ENCODE measurements at regions not wholly inside any gene's neighbourhood (a gene's known extent, or its start where the extent isn't known, plus 50 kb on each side); places are given as distances from the start of the nearest gene placed in this dataset.

DNA sequence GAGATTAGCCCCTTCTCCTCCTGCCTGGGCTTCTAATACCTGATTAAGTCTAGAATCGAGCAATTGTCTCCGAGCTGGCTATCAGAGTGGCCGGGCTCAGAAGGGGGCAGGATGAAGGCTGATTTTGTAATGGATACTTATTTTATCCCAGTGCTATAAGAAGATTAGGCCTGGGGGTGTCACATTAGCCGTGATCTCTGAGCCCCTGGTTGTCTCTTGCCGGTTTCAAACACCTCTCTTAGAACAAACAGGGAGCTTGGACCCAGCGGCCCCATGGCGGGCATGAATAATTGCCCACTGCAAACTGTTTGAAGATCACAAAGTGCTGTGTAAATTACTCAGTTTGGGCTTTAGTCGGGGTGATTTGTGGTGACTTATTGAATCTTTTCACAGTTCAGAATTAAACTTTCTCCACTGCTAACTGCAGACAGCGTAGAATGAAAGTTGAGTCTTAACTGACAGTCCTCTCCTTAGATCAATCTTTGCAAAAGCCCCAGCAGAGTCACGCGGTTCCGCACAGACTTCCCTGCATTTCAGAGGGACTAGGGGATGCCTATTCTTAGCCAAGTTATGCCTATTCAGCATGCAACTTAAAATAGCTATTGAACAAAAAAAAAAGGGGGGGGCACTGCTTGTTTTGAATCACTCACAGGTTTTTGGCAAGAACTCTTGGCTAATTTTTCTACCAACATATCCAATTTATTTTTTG is 200.6 kb upstream of the IRX1 start:
- TF ChIP-seq, protein P1, sequence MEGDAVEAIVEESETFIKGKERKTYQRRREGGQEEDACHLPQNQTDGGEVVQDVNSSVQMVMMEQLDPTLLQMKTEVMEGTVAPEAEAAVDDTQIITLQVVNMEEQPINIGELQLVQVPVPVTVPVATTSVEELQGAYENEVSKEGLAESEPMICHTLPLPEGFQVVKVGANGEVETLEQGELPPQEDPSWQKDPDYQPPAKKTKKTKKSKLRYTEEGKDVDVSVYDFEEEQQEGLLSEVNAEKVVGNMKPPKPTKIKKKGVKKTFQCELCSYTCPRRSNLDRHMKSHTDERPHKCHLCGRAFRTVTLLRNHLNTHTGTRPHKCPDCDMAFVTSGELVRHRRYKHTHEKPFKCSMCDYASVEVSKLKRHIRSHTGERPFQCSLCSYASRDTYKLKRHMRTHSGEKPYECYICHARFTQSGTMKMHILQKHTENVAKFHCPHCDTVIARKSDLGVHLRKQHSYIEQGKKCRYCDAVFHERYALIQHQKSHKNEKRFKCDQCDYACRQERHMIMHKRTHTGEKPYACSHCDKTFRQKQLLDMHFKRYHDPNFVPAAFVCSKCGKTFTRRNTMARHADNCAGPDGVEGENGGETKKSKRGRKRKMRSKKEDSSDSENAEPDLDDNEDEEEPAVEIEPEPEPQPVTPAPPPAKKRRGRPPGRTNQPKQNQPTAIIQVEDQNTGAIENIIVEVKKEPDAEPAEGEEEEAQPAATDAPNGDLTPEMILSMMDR (IDR thresholded peaks at IDR 0.05): no peak
- TF ChIP-seq, protein P2, sequence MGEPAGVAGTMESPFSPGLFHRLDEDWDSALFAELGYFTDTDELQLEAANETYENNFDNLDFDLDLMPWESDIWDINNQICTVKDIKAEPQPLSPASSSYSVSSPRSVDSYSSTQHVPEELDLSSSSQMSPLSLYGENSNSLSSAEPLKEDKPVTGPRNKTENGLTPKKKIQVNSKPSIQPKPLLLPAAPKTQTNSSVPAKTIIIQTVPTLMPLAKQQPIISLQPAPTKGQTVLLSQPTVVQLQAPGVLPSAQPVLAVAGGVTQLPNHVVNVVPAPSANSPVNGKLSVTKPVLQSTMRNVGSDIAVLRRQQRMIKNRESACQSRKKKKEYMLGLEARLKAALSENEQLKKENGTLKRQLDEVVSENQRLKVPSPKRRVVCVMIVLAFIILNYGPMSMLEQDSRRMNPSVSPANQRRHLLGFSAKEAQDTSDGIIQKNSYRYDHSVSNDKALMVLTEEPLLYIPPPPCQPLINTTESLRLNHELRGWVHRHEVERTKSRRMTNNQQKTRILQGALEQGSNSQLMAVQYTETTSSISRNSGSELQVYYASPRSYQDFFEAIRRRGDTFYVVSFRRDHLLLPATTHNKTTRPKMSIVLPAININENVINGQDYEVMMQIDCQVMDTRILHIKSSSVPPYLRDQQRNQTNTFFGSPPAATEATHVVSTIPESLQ (CRISPR knock-in tag; IDR thresholded peaks at IDR 0.05): no peak
- TF ChIP-seq, protein P3, sequence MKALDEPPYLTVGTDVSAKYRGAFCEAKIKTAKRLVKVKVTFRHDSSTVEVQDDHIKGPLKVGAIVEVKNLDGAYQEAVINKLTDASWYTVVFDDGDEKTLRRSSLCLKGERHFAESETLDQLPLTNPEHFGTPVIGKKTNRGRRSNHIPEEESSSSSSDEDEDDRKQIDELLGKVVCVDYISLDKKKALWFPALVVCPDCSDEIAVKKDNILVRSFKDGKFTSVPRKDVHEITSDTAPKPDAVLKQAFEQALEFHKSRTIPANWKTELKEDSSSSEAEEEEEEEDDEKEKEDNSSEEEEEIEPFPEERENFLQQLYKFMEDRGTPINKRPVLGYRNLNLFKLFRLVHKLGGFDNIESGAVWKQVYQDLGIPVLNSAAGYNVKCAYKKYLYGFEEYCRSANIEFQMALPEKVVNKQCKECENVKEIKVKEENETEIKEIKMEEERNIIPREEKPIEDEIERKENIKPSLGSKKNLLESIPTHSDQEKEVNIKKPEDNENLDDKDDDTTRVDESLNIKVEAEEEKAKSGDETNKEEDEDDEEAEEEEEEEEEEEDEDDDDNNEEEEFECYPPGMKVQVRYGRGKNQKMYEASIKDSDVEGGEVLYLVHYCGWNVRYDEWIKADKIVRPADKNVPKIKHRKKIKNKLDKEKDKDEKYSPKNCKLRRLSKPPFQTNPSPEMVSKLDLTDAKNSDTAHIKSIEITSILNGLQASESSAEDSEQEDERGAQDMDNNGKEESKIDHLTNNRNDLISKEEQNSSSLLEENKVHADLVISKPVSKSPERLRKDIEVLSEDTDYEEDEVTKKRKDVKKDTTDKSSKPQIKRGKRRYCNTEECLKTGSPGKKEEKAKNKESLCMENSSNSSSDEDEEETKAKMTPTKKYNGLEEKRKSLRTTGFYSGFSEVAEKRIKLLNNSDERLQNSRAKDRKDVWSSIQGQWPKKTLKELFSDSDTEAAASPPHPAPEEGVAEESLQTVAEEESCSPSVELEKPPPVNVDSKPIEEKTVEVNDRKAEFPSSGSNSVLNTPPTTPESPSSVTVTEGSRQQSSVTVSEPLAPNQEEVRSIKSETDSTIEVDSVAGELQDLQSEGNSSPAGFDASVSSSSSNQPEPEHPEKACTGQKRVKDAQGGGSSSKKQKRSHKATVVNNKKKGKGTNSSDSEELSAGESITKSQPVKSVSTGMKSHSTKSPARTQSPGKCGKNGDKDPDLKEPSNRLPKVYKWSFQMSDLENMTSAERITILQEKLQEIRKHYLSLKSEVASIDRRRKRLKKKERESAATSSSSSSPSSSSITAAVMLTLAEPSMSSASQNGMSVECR (CRISPR knock-in tag; IDR thresholded peaks at IDR 0.05; ENCODE audit: borderline replicate concordance): no peak
- TF ChIP-seq, protein P4, sequence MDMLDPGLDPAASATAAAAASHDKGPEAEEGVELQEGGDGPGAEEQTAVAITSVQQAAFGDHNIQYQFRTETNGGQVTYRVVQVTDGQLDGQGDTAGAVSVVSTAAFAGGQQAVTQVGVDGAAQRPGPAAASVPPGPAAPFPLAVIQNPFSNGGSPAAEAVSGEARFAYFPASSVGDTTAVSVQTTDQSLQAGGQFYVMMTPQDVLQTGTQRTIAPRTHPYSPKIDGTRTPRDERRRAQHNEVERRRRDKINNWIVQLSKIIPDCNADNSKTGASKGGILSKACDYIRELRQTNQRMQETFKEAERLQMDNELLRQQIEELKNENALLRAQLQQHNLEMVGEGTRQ (CRISPR knock-in tag; IDR thresholded peaks at IDR 0.05): no peak
- TF ChIP-seq, protein P5, sequence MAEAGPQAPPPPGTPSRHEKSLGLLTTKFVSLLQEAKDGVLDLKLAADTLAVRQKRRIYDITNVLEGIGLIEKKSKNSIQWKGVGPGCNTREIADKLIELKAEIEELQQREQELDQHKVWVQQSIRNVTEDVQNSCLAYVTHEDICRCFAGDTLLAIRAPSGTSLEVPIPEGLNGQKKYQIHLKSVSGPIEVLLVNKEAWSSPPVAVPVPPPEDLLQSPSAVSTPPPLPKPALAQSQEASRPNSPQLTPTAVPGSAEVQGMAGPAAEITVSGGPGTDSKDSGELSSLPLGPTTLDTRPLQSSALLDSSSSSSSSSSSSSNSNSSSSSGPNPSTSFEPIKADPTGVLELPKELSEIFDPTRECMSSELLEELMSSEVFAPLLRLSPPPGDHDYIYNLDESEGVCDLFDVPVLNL (CRISPR knock-in tag; IDR thresholded peaks at IDR 0.05; ENCODE audit: borderline replicate concordance, low read depth): no peak
- TF ChIP-seq, protein P6, sequence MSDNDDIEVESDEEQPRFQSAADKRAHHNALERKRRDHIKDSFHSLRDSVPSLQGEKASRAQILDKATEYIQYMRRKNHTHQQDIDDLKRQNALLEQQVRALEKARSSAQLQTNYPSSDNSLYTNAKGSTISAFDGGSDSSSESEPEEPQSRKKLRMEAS (CRISPR knock-in tag; IDR thresholded peaks at IDR 0.05): no peak
- TF ChIP-seq, protein P7, sequence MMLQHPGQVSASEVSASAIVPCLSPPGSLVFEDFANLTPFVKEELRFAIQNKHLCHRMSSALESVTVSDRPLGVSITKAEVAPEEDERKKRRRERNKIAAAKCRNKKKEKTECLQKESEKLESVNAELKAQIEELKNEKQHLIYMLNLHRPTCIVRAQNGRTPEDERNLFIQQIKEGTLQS (CRISPR knock-in tag; conservative IDR thresholded peaks at IDR 0.05): no peak
- TF ChIP-seq, protein P8, sequence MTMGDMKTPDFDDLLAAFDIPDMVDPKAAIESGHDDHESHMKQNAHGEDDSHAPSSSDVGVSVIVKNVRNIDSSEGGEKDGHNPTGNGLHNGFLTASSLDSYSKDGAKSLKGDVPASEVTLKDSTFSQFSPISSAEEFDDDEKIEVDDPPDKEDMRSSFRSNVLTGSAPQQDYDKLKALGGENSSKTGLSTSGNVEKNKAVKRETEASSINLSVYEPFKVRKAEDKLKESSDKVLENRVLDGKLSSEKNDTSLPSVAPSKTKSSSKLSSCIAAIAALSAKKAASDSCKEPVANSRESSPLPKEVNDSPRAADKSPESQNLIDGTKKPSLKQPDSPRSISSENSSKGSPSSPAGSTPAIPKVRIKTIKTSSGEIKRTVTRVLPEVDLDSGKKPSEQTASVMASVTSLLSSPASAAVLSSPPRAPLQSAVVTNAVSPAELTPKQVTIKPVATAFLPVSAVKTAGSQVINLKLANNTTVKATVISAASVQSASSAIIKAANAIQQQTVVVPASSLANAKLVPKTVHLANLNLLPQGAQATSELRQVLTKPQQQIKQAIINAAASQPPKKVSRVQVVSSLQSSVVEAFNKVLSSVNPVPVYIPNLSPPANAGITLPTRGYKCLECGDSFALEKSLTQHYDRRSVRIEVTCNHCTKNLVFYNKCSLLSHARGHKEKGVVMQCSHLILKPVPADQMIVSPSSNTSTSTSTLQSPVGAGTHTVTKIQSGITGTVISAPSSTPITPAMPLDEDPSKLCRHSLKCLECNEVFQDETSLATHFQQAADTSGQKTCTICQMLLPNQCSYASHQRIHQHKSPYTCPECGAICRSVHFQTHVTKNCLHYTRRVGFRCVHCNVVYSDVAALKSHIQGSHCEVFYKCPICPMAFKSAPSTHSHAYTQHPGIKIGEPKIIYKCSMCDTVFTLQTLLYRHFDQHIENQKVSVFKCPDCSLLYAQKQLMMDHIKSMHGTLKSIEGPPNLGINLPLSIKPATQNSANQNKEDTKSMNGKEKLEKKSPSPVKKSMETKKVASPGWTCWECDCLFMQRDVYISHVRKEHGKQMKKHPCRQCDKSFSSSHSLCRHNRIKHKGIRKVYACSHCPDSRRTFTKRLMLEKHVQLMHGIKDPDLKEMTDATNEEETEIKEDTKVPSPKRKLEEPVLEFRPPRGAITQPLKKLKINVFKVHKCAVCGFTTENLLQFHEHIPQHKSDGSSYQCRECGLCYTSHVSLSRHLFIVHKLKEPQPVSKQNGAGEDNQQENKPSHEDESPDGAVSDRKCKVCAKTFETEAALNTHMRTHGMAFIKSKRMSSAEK (CRISPR knock-in tag; IDR thresholded peaks at IDR 0.05; ENCODE audit: borderline replicate concordance): no peak
- no peak for TF ChIP-seq SMAD3 (CRISPR knock-in tag; IDR thresholded peaks at IDR 0.05; ENCODE audit: borderline replicate concordance)
- TF ChIP-seq, protein P9, sequence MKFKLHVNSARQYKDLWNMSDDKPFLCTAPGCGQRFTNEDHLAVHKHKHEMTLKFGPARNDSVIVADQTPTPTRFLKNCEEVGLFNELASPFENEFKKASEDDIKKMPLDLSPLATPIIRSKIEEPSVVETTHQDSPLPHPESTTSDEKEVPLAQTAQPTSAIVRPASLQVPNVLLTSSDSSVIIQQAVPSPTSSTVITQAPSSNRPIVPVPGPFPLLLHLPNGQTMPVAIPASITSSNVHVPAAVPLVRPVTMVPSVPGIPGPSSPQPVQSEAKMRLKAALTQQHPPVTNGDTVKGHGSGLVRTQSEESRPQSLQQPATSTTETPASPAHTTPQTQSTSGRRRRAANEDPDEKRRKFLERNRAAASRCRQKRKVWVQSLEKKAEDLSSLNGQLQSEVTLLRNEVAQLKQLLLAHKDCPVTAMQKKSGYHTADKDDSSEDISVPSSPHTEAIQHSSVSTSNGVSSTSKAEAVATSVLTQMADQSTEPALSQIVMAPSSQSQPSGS (CRISPR knock-in tag; IDR thresholded peaks at IDR 0.05; ENCODE audit: borderline replicate concordance, low read depth): no peak
- TF ChIP-seq SMAD4 (CRISPR knock-in tag; IDR thresholded peaks at IDR 0.05): no peak
- TF ChIP-seq, protein P10, sequence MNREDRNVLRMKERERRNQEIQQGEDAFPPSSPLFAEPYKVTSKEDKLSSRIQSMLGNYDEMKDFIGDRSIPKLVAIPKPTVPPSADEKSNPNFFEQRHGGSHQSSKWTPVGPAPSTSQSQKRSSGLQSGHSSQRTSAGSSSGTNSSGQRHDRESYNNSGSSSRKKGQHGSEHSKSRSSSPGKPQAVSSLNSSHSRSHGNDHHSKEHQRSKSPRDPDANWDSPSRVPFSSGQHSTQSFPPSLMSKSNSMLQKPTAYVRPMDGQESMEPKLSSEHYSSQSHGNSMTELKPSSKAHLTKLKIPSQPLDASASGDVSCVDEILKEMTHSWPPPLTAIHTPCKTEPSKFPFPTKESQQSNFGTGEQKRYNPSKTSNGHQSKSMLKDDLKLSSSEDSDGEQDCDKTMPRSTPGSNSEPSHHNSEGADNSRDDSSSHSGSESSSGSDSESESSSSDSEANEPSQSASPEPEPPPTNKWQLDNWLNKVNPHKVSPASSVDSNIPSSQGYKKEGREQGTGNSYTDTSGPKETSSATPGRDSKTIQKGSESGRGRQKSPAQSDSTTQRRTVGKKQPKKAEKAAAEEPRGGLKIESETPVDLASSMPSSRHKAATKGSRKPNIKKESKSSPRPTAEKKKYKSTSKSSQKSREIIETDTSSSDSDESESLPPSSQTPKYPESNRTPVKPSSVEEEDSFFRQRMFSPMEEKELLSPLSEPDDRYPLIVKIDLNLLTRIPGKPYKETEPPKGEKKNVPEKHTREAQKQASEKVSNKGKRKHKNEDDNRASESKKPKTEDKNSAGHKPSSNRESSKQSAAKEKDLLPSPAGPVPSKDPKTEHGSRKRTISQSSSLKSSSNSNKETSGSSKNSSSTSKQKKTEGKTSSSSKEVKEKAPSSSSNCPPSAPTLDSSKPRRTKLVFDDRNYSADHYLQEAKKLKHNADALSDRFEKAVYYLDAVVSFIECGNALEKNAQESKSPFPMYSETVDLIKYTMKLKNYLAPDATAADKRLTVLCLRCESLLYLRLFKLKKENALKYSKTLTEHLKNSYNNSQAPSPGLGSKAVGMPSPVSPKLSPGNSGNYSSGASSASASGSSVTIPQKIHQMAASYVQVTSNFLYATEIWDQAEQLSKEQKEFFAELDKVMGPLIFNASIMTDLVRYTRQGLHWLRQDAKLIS (CRISPR knock-in tag; IDR thresholded peaks at IDR 0.05; ENCODE audit: borderline replicate concordance): no peak
- no peak for TF ChIP-seq TCF7 (CRISPR knock-in tag; IDR thresholded peaks at IDR 0.05; ENCODE audit: low read depth)

Measured in WTC11 (cell line).